Breast epithelium (tissue), 4 donors: ENCODE measurements at regions not wholly inside any gene's neighbourhood (a gene's known extent, or its start where the extent isn't known, plus 50 kb on each side); places are given as distances from the start of the nearest gene placed in this dataset.

Source experiments
- DNase-seq, 2 donors: peaks; one replicate each; pipeline ENCODE4 v3.0.0-alpha.2; 2019; ENCODE audit warnings: low spot score in 2 of 2
- H3K27ac ChIP-seq, 2 donors: fragments of 200-600 bp; sonication (generic) in 1 of 2; one replicate each; pipeline ENCODE4 v1.5.1; 2016 to 2019; ENCODE audit warnings: mild to moderate bottlenecking in 1 of 2
- H3K27me3 ChIP-seq, 2 donors: fragments of 200-600 bp; sonication (generic) in 1 of 2; one replicate each; pipeline versions ENCODE4 v1.5.1 to v1.6.0; 2017 to 2019; ENCODE audit warnings: control low read depth in 1 of 2, mild to moderate bottlenecking in 1 of 2
- H3K36me3 ChIP-seq: fragments of 200-600 bp; one replicate; pipeline ENCODE4 v1.5.1; 2019
- H3K4me1 ChIP-seq, 2 donors: fragments of 200-600 bp; sonication (generic); one replicate each; pipeline ENCODE4 v1.5.1; 2016 to 2019; ENCODE audit warnings: control low read depth in 1 of 2
- H3K4me3 ChIP-seq, 3 donors: fragments of 200-600 bp; sonication (generic); 1 replicate in 2 of 3; 2 replicates in 1 of 3; pipeline ENCODE4 v1.5.1; 2016 to 2019; ENCODE audit warnings: mild to moderate bottlenecking in 3 of 3, moderate library complexity in 2 of 3
- H3K9me3 ChIP-seq, 2 donors: fragments of 200-600 bp; sonication (generic) in 1 of 2; one replicate each; pipeline ENCODE4 v1.5.1; 2016 to 2019; ENCODE audit warnings: control low read depth in 1 of 2
- CTCF ChIP-seq, 3 donors: fragments of 450-650 bp; IDR thresholded peaks; one replicate each; pipeline ENCODE4 v1.5.1; 2016 to 2017; ENCODE audit warnings: antibody characterized with exemption in 3 of 3, mild to moderate bottlenecking in 3 of 3, moderate library complexity in 3 of 3
- POLR2A ChIP-seq: fragments of 450-650 bp; IDR thresholded peaks from one replicate; pipeline ENCODE4 v1.6.1; 2016; ENCODE audit warnings: antibody characterized with exemption, mild to moderate bottlenecking, moderate library complexity
- POLR2AphosphoS5 ChIP-seq, 3 donors: sonication (generic); formaldehyde crosslinking; IDR thresholded peaks; one replicate each; pipeline ENCODE4 v1.6.1; 2017; ENCODE audit warnings: antibody characterized with exemption in 3 of 3
- intact Hi-C: fragments of 100-400 bp; cut with DNase I; formaldehyde crosslinking; loops from one replicate; pipeline ENCODE4 v1.15.1; 2023; ENCODE audit warnings: low total_unique reads

- Histone ChIP-seq H3K9me3 (no peaks in the 10 kb centered on the region), H3K27ac (no peak overlapping the region), H3K4me3 (no peak overlapping the region), H3K36me3 (no peaks in the 10 kb centered on the region), H3K4me1 (no peaks in the 10 kb centered on the region), H3K27me3 (no peaks in the 10 kb centered on the region)
- intact Hi-C loops, result no loop called here
- DNase-seq, result no peak
- TF ChIP-seq CTCF (IDR thresholded peaks at IDR 0.05) (no peak), POLR2A (no peak), POLR2AphosphoS5 (IDR thresholded peaks at IDR 0.05) (no peak)
Observed at GRCh38 chr2:22787745-22788144, 597.2 kb upstream of the KLHL29 start.

- DNase-seq, result no peak
- H3K27me3 ChIP-seq, result no peaks in the 10 kb centered on the region
- H3K36me3 ChIP-seq, result no peaks in the 10 kb centered on the region
- intact Hi-C loops, result no loop called here
- TF ChIP-seq POLR2AphosphoS5 (IDR thresholded peaks at IDR 0.05), result no peak
- no peak for TF ChIP-seq CTCF (IDR thresholded peaks at IDR 0.05)
- no peak for TF ChIP-seq POLR2A
- no peak overlapping the region for H3K4me3 ChIP-seq
- no peak overlapping the region for H3K27ac ChIP-seq
- H3K4me1 ChIP-seq, result no peaks in the 10 kb centered on the region
- H3K9me3 ChIP-seq, result no peaks in the 10 kb centered on the region
Observed at GRCh38 chr2:22788749-22789327, 596.1 kb upstream of the KLHL29 start.

GRCh38 chr2:22795287-22795866, 589.6 kb upstream of the KLHL29 start:
- intact Hi-C loops, result no loop called here
- Histone ChIP-seq H3K4me3 (no peak overlapping the region), H3K36me3 (no peaks in the 10 kb centered on the region), H3K9me3 (no peaks in the 10 kb centered on the region), H3K27me3 (no peaks in the 10 kb centered on the region), H3K4me1 (no peaks in the 10 kb centered on the region), H3K27ac (no peak overlapping the region)
- DNase-seq, result no peak
- no peak for TF ChIP-seq POLR2AphosphoS5 (IDR thresholded peaks at IDR 0.05)
- TF ChIP-seq CTCF (IDR thresholded peaks at IDR 0.05), result no peak
- TF ChIP-seq POLR2A, result no peak

- H3K4me3 ChIP-seq, result no peak overlapping the region
Observed at GRCh38 chr2:22798386-22798785, 586.6 kb upstream of the KLHL29 start.

More at GRCh38 chr2:22798386-22798785, 586.6 kb upstream of the KLHL29 start:
- intact Hi-C loops, result no loop called here
- no peaks in the 10 kb centered on the region for H3K36me3 ChIP-seq
- H3K9me3 ChIP-seq, result no peaks in the 10 kb centered on the region
- no peak for TF ChIP-seq POLR2AphosphoS5 (IDR thresholded peaks at IDR 0.05)
- TF ChIP-seq CTCF (IDR thresholded peaks at IDR 0.05), result no peak
- TF ChIP-seq POLR2A, result no peak
- no peaks in the 10 kb centered on the region for H3K4me1 ChIP-seq
- DNase-seq, result no peak
- no peaks in the 10 kb centered on the region for H3K27me3 ChIP-seq
- no peak overlapping the region for H3K27ac ChIP-seq
